WERI-Rb-1 (cell line): ENCODE measurements at regions not wholly inside any gene's neighbourhood (a gene's known extent, or its start where the extent isn't known, plus 50 kb on each side); places are given as distances from the start of the nearest gene placed in this dataset.

Experiments used
- DNase-seq: peaks from one replicate; pipeline ENCODE4 v3.0.0-alpha.2; 2020
- H3K27ac ChIP-seq: fragments of 250-450 bp; sonication (Bioruptor Pico); 2 replicates; pipeline ENCODE4 v1.5.1; 2020; ENCODE audit warnings: mild to moderate bottlenecking, moderate library complexity
- H3K27me3 ChIP-seq: fragments of 250-450 bp; sonication (Bioruptor Pico); 2 replicates; pipeline ENCODE4 v1.5.1; 2021; ENCODE audit warnings: mild to moderate bottlenecking, low read depth, moderate library complexity; ENCODE audit not compliant: insufficient read depth, severe bottlenecking
- H3K36me3 ChIP-seq: fragments of 250-450 bp; sonication (Bioruptor Pico); 2 replicates; pipeline ENCODE4 v1.5.1; 2020; ENCODE audit warnings: mild to moderate bottlenecking, moderate library complexity
- H3K4me3 ChIP-seq: 2 replicates; pipeline ENCODE4 v1.5.1; 2011; ENCODE audit warnings: low read depth, mild to moderate bottlenecking, control low read depth, low read length
- H3K9me3 ChIP-seq: fragments of 250-450 bp; sonication (Bioruptor Pico); 2 replicates; pipeline ENCODE4 v1.5.1; 2021; ENCODE audit warnings: mild to moderate bottlenecking, moderate library complexity; ENCODE audit not compliant: severe bottlenecking
- TF ChIP-seq, protein P1 (sequence below): IDR thresholded peaks from 2 replicates; pipeline ENCODE4 v1.5.1; 2011; ENCODE audit warnings: low read depth, mild to moderate bottlenecking, control low read depth, inconsistent platforms, low read length

DNA sequence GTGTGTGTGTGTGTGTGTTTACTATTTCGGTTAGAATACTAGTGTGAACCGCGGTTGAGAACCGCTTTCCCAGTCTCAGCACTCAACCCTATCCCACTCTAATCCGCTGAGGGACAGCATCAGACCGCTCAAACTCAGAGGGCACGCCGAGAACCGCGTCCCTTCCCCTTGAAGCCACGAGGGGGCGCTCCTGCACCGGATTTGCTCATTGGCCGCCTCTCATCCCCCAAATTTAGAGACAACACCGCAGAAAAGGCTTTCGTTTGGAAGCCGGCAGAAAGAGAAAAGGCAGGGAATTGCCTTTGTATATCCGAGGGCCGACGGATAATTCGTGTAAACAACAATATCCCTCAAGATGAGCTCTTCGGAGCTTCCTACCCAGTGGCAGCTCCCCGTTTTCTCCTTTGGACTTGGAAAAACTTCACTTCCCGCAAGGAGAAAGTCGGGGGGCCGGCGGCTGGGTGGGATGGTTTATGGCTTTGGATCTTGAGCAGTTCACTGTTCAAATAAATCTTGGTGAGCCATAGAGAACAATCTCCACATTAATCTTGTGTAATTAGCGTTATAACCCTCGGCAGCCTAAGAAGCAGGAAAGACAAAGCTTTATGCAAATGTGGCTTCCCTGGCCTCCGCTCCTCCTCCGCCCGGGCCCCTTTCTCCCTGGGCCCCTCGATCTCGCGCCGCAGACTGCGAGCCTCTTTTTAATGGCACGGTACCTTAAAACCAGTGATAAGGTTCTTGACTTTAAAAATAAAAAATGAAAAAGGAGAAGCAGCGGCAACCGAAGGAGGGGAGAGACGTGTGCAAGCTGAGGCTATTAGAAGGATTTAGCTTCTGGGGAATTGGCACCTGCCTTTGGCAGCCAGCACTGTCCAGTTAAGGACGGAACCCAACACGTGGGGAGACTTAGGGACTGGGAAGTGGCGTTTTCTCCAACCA is 296.8 kb downstream of the PARP8 start:
- TF ChIP-seq, protein P1, sequence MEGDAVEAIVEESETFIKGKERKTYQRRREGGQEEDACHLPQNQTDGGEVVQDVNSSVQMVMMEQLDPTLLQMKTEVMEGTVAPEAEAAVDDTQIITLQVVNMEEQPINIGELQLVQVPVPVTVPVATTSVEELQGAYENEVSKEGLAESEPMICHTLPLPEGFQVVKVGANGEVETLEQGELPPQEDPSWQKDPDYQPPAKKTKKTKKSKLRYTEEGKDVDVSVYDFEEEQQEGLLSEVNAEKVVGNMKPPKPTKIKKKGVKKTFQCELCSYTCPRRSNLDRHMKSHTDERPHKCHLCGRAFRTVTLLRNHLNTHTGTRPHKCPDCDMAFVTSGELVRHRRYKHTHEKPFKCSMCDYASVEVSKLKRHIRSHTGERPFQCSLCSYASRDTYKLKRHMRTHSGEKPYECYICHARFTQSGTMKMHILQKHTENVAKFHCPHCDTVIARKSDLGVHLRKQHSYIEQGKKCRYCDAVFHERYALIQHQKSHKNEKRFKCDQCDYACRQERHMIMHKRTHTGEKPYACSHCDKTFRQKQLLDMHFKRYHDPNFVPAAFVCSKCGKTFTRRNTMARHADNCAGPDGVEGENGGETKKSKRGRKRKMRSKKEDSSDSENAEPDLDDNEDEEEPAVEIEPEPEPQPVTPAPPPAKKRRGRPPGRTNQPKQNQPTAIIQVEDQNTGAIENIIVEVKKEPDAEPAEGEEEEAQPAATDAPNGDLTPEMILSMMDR, result peak; percentile 95
- H3K27me3 ChIP-seq, result peaks cover 75% of the 10 kb centered on the region
- no peak overlapping the region for H3K27ac ChIP-seq
- DNase-seq, result peak; percentile 67
- no peaks in the 10 kb centered on the region for H3K36me3 ChIP-seq
- peak overlapping the region; percentile 35 for H3K4me3 ChIP-seq
- H3K9me3 ChIP-seq, result peaks cover 4% of the 10 kb centered on the region

DNA sequence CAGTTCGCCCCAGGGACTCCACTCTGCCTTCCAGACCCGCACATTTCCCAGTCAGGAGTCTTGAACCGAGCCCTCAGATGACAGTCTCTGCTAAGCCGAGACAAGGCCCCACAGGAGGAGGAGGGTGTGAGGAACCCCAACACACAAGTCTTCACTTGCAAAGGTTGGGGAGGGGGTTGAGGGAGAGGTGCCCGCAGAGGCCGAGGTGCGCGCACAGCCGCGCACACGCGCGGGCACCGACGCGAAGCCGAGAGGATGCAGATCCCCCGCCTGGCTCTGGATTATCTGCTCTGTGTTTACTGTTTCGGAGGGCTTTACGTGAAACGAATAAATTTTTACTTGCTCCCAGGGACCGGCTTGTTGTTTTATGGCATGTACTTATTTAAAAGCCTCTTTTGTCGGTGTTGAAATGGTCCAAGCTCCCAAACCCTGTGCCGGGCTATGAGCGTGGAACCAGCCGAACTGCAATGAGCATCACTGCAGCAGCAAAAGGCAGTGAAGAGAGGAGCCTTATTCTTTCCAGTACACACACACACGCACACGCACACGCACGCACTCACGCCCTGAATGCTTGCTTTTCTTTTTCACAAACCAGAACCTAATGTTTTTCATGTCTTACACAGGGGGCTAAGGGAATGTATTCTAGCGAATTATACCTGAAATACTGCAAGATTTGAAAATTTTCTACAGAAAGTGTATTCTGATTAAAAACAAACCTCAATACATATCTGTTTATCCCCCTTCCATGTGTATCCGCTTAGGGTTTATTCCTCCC is 297.7 kb downstream of the PARP8 start:
- Histone ChIP-seq H3K9me3 (peaks cover 4% of the 10 kb centered on the region), H3K36me3 (no peaks in the 10 kb centered on the region), H3K27ac (no peak overlapping the region), H3K27me3 (peaks cover 84% of the 10 kb centered on the region), H3K4me3 (peak overlapping the region; percentile 35)
- DNase-seq, result no peak
- TF ChIP-seq, protein P1, result no peak

DNA sequence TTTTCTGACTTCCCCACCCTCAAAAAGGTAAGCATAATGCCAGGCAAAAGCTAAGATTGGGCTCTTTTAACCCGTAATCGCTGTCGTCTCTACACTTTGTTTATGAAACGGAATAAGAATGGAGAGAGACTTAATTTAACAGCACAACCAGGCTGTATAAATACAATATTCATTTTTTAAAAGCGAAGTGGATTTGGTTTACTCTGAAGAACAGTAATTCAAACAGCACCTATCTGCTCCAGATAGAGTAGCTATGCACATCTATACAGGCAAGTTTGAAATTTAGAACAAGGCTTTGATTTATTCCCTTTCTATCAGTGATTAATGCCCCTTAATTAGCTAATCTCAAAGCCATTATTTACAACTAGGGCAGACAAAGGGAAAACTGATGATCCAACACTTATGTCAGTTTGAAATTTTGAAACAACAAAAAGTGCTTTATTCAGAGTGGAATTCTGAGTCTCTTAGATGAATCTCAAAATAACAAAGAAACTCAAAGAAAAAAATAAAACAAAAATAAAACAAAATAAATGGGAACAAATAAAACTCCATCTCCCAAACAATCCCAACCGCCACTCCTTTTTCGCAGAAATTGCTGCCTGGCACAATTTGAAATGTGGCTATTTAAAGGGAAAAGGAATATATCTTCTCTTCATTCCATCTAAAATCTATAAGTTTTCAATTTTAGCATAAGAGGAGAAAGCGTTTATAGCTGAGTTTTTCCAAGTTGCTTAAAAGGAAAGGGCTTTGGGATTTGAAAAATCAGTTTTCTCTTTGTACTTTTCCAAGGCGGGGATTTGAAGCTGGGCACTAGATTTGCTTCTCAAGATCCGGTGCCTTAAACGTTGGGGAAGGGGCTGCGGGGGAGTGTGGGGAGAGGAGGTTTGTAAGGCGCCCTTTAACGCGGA is 298.6 kb downstream of the PARP8 start:
- H3K36me3 ChIP-seq, result no peaks in the 10 kb centered on the region
- TF ChIP-seq, protein P1, result no peak
- H3K27me3 ChIP-seq, result peaks cover 89% of the 10 kb centered on the region
- no peak overlapping the region for H3K27ac ChIP-seq
- no peak for DNase-seq
- H3K4me3 ChIP-seq, result no peak overlapping the region
- H3K9me3 ChIP-seq, result peaks cover 4% of the 10 kb centered on the region

DNA sequence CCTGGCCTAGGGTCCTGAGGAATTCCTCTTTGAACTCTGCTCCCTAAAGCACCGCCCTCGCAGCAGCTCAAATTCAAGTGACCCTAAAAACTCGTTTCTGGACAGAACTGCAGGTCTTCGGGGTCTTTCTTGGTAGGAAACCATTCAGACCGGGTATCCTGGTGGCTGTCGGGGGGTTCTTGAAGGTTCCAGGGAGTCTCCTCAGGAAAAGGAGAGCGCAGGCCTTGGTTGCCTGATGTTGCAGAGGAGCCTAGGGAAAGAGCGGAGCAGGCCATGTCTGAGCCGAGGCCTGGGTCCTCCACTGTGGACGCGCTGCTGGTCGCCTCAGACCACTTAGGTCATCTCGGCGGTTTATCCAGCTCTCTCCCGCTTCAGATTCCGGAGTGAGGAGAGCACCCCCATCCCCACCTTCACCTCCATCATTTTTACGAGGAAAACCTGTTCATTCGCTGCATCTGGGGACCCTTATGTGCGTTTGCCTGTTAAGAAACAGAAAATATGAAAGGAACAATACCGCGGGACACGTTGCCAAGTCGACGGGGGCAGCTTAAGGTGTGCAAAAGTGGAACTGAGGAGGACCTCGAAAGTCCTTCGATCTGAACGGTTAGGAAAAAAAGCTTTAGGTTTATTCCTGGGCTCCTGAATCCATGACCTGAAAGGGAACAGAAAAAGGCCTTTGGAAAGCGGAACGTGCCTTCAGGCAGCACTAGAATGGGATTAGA is 299.4 kb downstream of the PARP8 start:
- Histone ChIP-seq H3K9me3 (peaks cover 4% of the 10 kb centered on the region), H3K27me3 (peaks cover 91% of the 10 kb centered on the region), H3K36me3 (no peaks in the 10 kb centered on the region), H3K27ac (no peak overlapping the region), H3K4me3 (no peak overlapping the region)
- DNase-seq, result no peak
- TF ChIP-seq, protein P1, result no peak

DNA sequence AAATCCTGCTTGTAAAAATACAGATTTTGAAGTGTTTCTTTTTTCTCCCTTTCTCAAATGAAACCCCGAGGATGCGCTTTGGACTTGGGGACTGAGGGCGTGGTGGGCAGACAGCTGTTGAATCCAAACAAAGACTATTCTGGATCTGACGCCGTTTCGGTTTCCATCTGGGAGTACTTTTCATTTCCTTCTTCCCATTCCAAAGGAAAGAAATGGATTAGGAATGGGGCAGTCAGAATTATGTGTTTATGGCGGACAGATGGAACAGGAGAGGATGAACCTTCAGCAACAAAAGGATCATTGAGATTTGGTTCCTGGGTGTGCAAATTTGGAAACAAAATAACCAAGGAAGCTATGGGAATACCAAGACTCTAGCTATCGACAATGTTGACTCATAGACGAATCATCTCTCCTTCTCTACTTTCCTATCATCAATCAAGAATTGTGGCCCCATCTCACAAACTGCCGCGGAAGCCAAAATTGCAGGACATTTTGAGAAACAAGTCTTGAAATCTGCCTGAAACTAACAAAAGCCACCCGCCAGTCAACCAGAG is 300.6 kb downstream of the PARP8 start:
- H3K27me3 ChIP-seq, result peaks cover 88% of the 10 kb centered on the region
- H3K27ac ChIP-seq, result no peak overlapping the region
- H3K36me3 ChIP-seq, result no peaks in the 10 kb centered on the region
- TF ChIP-seq, protein P1, result no peak
- peaks cover 4% of the 10 kb centered on the region for H3K9me3 ChIP-seq
- DNase-seq, result no peak
- H3K4me3 ChIP-seq, result no peak overlapping the region
